Head of caudate nucleus (tissue), 42 donors: ENCODE measurements at regions not wholly inside any gene's neighbourhood (a gene's known extent, or its start where the extent isn't known, plus 50 kb on each side); places are given as distances from the start of the nearest gene placed in this dataset.
"Not testable (repeated sequence)": the region's sequence is repeated elsewhere in the genome, so short reads cannot be mapped to it uniquely, and the experiment has no call there.

Source experiments
- DNase-seq, 42 donors: peaks; one replicate each; pipeline versions ENCODE4 v3.0.0 to v3.0.0-alpha.2; 2020 to 2021; ENCODE audit warnings: mixed read lengths in 7 of 42
- intact Hi-C: fragments of 100-400 bp; cut with DNase I; formaldehyde crosslinking; loops from one replicate; pipeline ENCODE4 v1.15.0; 2022

DNA sequence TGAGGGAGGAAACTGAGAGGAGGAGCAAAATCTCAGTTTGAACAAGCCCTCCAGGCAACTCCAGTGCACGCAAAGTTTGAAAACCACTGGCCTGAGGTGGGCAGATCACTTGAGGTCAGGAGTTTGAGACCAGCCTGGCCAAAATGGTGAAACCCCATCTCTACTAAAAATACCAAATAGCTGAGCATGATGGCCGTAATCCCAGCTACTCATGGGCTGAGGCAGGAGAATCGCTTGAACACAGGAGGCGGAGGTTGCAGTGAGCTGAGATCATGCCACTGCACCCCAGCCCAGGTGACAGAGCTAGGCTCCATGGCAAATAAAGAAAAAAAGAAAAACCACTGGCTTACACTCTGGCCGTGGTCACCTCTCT is 51.9 kb upstream of the SLC1A4 start:
- DNase-seq = not testable (repeated sequence)

DNA sequence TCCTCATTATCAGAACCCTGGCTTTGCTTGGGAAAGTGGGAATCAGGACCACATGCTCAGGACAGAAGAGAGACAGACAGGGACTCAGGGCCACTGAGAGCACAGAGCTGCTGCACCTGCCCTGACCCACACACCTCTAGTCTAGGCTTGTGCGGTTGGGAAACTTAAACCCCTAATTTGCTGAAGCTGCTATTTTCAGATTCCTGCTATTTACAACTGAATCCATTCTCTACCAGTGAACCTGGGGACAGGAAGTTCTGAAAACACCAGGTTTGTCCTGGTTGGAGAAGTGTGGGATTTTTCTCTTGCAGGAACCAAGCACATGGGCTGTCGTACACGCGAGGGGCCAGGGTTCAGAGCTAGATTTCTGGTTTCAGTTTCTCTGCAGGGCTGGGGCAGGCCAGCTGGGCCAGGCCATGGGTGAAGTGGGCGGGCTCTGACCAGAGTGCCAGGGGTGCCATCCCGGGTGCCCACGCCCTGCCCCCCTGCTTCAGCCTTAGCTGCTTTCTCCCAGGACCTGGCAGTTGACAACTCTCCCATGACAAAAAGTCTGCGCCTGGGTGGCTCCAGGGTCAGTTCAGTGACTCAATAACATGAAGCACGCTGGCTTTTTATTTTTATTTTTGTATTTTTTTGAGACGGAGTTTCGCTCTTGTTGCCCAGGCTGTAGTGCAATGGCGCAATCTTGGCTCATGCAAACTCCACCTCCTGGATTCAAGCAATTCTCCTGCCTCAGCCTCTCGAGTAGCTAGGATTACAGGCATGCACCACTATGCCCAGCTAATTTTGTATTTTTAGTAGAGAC is 51.3 kb upstream of the SLC1A4 start:
- DNase-seq = peak in 17 of 42 donors; percentile 13 to 56 (median 26)
- intact Hi-C loops = no loop called here

More for the DNA sequence above, 51.9 kb upstream of the SLC1A4 start:
- intact Hi-C loops = not testable (repeated sequence)

DNA sequence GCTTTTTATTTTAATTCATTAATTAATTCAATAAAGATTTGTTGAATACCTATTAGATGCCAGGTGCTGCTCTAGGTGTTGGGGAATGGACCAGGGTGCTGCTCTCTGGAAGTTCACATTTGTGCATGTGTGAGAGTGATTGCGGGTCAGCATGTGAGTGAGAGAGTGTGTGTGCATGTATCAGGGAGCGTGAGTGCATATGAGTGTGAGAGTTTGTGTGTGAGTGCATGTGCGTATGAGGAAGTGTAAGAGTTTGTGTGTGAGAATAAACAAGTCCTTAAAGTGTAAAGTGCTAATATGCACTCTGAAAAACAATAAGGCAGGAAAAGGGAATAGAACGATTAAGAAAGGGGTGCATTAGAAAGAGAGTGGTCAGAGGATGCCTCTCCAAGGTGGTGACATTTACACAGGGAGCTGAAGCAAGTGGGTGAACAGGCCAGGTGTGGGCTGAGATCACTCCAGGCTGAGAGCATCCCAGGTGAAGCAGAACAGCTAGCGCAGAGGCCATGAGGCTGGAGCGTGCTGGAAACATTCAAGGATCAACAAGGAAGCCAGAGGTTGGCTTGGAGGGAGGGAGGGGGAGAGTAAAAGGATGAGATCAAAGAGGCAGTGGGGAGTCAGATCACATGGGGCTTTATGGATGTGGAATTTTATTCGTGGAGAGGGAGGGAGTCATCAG is 50.5 kb upstream of the SLC1A4 start:
- intact Hi-C loops = no loop called here
- no peak for DNase-seq

DNA sequence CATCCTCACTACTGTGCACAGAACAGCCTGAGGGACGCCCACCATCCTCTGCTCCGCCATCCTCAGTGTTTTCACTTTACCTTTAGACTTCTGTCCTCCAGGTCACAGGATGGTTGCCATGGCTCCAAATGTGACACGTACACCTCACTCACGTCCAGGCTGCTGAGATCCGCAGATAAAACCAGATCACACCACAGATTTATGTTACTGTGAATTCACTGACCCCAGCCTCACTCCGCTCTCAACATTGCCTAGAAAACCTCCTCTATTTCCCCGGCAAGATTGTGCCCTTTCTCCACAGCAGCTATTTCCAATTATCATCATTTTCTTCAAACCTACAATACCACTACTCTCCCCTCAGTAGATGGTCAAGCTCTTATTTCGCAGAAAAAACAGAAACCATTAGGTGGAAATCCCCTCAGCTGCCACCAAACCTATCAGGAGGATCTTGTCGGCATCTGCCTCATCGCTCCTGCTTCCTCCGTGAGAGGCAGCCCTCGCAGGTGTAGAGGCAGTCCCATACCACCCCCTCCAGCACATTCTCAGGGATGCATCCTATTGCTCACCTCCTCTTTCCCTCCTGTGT is 49.8 kb upstream of the SLC1A4 start:
- DNase-seq = peak in 9 of 42 donors; percentile 27 to 65 (median 46)

More for the DNA sequence above, 49.8 kb upstream of the SLC1A4 start:
- intact Hi-C loops = no loop called here
